HEK293T (cell line): ENCODE measurements at regions not wholly inside any gene's neighbourhood (a gene's known extent, or its start where the extent isn't known, plus 50 kb on each side); places are given as distances from the start of the nearest gene placed in this dataset.

Experiments
- ARNT ChIP-seq: fragments of 450-650 bp; IDR thresholded peaks from 2 replicates; pipeline ENCODE4 v1.6.1; 2017; ENCODE audit warnings: mild to moderate bottlenecking
- CTBP1 ChIP-seq: fragments of 450-650 bp; IDR thresholded peaks from 2 replicates; pipeline ENCODE4 v1.6.1; 2016; ENCODE audit warnings: borderline replicate concordance
- HDGF ChIP-seq: fragments of 450-650 bp; IDR thresholded peaks from 2 replicates; pipeline ENCODE4 v1.6.1; 2017; ENCODE audit warnings: antibody characterized with exemption, borderline replicate concordance
- SP1 ChIP-seq: fragments of 450-650 bp; IDR thresholded peaks from 2 replicates; pipeline ENCODE4 v1.6.1; 2017

DNA sequence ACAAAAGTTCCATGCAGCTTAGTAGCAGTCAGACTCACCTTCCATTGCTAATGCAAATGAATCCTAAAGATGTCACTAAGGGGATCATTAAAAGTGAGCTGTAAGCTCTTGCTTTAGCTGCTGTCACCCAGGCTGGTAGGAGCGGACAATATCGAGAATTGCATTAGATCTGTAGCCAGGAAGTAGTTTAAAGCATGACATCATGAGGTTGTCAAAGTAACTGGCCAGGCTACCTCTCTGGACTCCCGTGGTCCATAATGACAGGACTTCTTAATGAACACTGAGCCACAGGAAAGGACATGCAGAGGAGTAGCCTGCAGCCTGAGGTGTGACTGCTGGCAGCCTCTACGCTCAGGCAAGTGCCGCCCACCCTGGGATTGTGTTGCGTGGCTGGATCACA lies 522.3 kb upstream of the NBEA start:
- TF ChIP-seq CTBP1 (no peak), HDGF (no peak), SP1 (no peak), ARNT (no peak)
